Hippocampal formation (tissue), 2 donors: ENCODE measurements at regions not wholly inside any gene's neighbourhood (a gene's known extent, or its start where the extent isn't known, plus 50 kb on each side); places are given as distances from the start of the nearest gene placed in this dataset.
"Not testable (repeated sequence)": the region's sequence is repeated elsewhere in the genome, so short reads cannot be mapped to it uniquely, and the experiment has no call there.

ENCODE experiments used
- DNase-seq, 2 donors: peaks; one replicate each; lab custom pipeline; 2025; lab: John Stamatoyannopoulos, UW

DNA sequence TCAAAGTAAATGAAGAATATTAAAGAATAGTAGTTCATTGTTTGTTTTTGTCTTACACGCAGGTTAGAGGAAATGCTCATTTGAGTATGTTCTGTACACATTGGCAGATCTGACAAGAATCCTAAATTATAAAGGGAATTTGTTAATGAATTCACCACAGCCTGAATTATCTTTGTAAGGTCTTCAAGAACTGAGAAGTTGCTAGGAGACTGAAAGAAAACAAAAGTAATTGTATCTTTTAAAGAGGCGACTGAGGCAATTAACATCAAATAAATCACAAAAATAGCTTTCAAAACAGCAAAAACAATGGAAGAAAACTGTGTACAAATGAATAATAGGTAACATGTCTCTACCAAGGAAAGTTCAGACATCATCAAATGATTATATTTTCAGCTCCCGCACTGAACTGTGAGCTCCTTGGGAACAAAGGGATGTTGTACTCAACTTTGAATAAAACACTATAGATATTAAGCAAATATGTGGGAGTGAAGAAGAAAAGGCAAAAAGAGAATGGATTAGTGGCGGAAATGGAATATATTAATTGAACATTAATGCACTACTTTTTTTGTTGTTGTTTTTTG lies 51.7 kb upstream of the ATIC start:
- DNase-seq, result peak in 1 of 2 donors; percentile 15

DNA sequence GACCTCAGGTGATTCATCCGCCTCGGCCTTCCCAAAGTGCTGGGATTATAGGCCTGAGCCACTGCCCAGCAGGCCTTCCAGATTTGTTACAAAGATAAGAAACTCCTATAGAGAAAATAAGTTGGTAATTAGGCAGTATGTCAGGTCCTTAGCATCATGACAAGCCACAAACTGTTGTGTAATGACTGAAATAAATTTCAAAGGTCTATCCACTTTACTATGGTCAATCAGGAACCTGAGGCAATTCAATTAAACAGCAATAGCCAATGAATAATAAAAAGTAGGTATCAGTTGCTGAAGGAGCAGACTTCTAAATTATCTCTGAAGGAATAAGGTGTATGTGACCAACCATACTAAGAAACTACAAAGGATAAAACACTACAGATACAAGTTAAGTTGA lies 62.4 kb upstream of the ATIC start:
- DNase-seq, result no peak

- DNase-seq, result not testable (repeated sequence)
These were observed 65.9 kb upstream of the ATIC start for GRCh38 chr2:215245919-215246318.

DNA sequence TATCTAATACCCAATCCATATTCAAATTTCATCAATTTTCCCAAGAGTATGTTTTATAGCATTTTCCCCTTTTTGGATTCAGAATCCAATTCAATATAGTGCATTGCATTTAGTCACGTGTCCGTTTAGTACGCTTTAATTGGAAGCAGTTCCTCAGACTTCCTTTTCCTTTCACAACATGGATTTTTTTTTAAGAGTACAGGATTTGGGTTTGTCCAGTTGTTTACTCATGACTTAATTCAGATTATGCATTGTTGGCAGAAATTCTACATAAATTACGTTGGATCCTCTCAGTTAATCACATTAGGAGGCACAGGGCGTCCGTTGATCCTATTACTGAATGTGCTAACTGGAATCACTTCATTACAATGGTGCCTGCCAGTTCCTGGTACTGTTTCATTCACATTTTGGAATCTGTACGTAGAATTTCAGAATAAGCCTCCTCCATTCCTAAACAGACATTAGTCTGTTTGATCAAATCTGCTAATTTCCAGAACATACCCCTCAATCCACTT lies 70.0 kb upstream of the ATIC start:
- peak in 1 of 2 donors; percentile 57 for DNase-seq

- no peak for DNase-seq
These were observed 73.3 kb upstream of the ATIC start for GRCh38 chr2:215238485-215239098.

DNA sequence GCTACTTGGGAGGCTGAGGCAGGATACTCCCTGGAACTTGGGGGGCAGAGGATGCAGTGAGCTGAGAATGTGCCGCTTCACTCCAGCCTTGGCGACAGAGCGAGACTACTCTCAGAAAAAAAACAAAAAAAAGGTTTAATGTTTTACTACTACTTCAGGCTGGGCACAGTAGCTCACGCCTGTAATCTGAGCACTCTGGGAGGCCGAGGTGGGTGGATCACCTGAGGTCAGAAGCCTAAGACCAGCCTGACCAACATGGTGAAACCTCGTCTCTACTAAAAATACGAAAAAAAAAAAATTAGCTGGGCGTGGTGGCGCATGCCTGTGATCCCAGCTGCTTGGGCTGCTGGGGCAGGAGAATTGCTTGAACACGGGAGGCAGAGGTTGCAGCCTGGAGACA lies 75.7 kb upstream of the ATIC start:
- DNase-seq, result no peak

- not testable (repeated sequence) for DNase-seq
These were observed 81.8 kb upstream of the ABCA12 start for GRCh38 chr2:215220221-215220620.

DNA sequence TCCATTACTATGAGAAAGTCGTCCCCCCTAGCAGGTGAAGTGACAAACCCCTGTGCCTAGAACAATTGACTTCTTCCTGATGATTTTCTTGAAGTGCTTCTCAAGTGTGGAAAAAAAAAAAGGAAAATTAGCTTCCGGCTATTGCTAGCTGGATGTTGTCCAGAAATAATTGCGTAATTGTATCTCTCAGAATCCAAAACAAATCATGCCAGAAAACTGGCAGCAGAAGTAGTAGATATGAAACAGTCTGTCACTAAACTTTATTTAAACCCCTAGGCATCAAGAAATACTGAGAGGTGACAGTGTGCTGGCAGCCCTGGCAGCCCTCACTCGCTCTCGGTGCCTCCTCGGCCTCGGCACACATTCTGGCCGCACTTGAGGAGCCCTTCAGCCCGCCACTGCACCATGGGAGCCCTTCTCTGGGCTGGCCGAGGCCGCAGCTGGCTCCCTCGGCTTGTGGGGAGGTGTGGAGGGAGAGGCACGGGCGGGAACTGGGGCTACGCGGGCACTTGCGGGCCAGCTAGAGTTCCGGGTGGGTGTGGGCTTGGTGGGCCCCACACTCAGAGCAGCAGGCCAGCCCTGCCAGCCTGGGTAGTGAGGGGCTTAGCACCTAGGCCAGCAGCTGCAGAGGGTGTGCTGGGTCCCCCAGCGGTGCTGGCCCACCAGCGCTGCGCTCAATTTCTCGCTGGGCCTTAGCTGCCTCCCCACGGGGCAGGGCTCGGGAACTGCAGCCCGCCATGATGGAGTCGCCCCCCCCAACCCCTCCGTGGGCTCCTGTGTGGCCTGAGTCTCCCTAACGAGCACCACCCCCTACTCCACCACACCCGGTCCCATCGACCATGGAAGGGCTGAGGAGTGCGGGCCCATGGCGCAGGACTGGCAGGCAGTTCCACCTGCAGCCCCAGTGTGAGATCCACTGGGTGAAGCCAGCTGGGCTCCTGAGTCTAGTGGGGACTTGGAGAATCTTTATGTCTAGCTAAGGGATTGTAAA lies 80.5 kb upstream of the ABCA12 start:
- no peak for DNase-seq

DNA sequence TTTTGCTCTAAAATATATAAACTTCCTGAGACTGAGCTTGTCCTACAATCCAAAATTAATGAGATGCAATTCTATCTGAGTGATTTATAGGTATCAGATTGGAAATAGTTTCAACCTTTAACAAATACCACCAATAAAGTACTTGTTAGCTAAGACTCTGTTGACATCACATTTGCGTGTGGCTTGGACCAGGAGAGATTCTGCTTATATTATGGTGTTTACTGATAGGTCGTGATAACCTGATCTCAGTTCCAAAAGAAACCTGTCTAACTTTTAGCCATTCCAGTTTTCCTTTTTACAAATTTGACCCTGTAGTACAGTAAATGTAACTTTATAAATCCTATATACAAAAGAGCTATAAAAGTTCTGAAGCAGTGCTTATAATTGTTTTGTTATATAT lies 78.4 kb upstream of the ABCA12 start:
- DNase-seq, result no peak

DNA sequence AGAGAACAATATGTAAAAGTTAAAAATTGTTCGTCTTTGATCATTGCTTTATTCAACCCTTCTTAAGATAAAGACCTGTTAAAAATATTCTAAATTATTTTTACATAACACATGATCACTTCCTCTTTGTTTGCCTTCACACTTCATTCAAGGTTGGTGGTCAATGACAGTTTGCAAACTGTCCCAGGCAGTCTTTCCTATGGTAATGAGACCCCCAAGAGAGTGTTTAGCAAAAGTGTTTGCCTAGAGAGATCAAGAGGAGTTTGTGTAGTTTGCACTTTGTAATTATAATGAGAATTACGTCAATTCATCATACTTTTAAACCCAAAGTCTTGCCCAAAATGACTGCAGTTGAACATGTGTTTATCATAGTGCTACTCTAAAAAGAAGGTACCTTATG lies 77.2 kb upstream of the ABCA12 start:
- no peak for DNase-seq

DNA sequence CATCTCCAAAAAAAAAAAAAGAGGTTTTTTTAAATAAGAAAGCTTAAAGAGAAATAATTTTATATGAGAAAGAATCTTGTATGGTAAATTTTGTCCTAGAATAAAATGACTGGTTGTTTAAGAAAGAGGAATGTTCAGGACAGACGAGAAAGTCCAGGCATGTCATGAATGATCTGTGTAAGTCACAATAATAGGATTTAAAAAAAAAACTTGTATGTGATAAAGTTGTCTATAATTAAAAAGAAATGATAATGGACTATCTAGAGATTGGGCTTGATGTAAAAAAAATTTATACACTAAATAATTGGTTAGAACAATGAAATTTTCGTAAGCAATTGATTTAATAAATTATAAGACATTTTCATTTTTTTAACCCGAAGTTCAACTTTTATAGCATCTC lies 71.7 kb upstream of the ABCA12 start:
- DNase-seq, result no peak

DNA sequence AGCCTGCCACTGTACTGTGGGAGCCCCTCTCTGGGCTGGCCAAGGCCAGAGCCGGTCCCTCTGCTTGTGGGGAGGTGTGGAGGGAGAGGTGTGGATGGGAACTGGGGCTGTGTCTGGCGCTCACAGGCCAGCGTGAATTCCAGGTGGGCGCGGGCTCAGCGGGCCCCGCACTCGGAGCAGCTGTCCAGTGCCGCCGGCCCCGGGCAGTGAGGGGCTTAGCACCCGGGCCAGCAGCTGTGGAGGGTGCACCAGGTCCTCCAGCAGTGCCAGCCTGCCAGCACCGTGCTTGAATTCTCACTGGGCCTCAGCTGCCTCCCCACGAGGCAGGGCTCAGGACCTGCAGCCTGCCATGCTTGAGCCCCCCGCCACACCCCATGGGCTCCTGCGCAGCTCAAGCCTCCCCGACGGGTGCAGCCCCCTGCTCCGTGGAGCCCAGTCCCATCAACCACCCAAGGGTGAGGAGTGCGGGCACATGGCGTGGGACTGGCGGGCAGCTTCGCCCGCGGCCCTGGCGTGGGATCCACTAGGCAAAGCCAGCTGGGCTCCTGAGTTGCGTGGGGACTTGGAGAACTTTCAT lies 69.5 kb upstream of the ABCA12 start:
- DNase-seq, result no peak

GRCh38 chr2:215207041-215207440 lies 68.6 kb upstream of the ABCA12 start:
- no peak for DNase-seq

DNA sequence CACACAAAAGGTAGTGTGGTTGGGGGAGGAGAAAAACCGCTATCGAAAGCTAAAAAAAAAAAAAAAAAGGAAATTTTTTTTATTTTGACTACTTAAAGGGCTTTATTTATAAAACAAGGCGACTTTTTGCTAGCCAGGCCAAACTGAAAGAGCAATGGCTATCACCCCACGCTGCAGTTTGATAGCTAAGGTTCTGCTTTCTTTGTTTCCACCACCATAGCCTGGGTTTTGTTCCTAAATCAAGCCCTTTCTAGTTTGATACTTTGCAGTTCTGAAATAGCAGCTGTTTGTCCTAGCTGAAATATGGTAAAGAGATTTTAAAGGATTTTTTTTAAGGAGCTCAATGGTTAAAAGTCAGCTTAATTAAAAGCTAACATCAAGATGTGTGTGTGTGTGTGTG lies 67.4 kb upstream of the ABCA12 start:
- no peak for DNase-seq

DNA sequence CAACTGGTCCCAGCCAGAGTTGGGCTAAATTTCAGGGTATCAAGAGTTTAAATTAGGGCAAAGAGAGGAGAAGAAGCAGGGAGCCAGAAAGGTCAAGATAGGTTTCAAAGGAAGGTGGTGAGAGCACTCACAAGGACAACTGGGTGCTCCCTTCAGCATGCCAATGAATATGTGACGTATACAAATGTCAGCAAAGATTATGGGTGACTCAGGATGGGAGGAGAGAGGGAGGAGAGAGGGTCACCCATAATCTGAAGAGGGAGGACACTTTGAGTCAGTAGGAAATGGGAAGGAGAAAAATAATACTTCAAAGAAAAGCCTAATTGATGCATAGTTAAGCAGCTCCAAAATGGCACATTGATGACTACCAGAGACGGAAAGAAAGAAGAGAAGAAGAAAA lies 53.1 kb upstream of the ABCA12 start:
- DNase-seq, result no peak

- DNase-seq, result no peak
These were observed 52.2 kb upstream of the ABCA12 start for GRCh38 chr2:215190588-215190987.

DNA sequence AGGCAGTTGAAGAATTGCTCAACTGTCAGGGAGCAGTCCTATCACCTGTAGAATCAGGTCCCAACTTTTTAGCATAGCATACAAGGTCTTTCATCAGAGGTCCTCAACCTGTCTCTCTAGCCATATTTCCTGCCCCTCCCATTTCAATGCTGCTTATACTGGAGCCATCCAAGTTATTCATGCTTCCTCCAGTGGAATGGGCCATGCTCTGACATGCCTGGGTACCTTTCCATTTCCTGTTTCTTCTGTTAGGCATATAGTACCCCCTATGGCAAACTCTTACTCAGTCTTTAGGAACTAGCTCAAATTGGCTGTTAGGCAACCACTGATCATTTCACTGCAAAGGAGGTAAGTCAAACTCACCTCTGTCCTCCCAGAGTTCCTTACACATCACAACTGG lies 51.0 kb upstream of the ABCA12 start:
- no peak for DNase-seq
